ENCODE measurements at regions not wholly inside any gene's neighbourhood (a gene's known extent, or its start where the extent isn't known, plus 50 kb on each side); places are given as distances from the start of the nearest gene placed in this dataset.

DNA sequence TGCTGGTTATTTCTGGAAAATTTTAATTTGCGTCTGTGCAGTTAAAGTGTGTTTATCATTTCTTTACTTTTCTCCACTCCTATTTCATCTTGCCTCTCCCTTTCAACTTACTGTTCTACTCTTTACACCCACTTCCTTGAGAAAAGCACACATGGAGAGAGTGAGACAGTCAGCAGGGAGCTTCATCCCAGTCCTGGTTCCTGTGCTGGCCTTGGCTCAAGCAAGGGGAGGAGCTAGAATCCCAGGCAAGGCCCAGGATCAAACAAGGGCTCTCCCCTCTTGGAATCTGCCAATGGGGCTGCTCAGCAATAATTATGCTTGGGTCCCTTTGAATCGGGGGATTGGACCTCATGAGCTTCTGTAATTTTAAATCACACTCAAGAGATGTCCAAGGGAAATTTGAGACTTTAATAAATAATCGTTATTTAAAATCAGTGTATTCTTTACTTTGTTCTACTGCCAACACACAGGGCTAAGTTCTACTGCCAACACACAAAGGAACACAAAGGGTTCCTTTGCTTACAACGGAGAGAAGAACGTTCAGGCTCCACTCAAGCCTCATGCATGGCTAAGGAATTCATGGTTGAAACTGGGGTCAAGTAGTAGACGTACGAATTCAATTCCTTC is 439.3 kb upstream of the DAB2 start:
- DNase-seq: no peak

DNA sequence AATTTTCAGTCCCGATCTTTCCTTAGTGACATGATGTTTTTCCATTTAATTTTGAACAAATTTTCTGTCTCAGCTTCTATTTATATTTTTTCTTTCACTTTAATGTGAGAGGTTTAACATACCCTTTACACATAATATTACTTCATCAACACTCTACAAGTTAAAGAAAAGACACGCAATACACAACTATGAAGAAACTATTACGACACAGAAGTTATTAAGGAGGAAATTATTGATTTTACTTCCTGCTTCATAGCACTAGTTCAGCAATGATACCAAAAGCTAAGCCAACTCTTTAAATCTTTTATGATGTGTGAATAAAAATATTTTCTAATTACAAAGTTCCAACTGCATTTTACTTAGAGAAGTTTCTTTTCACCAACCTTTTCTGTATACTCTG is 432.3 kb upstream of the DAB2 start:
- DNase-seq: no peak

DNA sequence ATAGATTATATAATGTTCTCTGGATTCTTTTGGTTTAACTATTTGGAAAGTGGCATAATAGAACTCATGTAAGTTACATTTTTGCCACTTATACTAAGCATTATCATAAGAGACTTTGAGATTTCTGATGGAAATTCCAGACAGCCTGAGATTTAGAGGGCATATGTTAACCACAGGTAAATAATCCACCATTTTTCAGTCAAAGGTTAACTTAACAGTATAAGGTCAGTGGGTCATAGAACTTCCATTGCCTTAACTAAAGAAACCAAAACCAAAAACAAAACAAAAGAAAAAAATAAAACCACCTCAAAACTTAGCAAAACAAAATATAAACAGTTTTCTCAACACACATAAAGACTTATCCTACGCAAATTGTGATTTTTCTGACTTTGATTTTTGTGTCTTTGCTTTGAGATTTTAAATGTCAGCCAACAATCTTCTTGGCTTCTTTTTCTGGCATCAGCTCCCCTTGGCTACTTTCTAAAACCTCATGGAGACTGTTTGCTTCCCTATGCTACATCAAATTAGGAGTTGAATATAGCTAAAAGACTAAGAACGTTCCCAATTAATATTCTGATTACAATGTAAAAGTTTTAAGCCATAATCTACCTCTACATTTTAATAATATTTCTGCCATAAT is 430.1 kb upstream of the DAB2 start:
- no peak for DNase-seq

DNA sequence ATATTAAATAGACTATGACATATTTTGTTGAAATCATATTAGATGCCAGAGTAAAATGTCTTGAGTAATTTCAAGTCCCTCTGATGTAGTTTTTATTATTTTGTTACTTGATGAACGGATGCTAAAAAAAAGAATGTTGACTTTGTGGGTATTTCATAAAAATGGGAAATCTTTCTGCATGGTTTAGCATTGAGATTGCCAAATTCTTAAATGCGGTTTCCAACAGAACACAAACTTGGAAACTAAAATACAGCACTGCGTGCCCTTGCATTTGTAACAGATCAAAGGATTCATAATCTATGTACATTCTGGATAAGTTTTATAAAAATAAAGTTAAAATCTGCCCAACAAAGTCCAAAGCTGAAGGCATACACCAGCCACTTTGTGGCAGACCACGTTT is 425.5 kb upstream of the DAB2 start:
- no peak for DNase-seq

DNA sequence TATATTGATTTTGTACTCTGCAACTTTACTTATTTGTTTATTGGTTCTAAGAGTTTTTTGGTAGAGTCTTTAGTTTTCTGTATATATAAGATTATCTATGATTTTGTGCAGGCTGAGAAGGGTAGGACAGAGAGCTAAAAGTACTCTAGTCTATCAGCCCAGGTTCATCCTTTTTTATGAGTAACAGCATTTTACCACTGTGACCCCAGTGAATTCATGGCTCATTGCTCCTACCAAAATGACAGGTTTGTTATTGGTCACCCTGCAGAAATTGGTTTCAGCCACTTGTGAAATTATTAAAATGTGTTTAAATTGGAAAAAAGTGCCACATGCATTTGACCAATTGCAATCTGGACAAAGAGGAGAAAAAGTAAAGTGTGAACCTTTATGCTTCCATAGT is 421.4 kb upstream of the DAB2 start:
- no peak for DNase-seq

DNA sequence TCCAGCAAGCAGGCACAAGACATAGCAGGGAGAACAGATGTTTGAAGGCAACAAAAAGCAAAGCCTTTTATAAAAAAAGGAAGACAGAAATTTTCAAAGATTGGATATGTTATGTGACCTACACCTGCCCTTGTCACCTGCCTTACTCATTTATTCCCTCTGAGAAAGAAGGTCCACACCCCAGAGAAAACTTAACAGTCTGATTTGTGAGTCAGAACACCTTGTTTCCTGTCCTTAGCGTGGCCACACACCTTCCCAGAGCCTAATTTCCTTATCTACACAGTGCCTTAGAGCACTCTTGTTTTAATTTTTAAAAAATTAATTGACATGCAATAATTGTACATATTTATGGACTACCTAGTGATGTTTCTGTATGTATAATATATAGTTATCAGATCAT is 419.0 kb upstream of the DAB2 start:
- no peak for DNase-seq

DNA sequence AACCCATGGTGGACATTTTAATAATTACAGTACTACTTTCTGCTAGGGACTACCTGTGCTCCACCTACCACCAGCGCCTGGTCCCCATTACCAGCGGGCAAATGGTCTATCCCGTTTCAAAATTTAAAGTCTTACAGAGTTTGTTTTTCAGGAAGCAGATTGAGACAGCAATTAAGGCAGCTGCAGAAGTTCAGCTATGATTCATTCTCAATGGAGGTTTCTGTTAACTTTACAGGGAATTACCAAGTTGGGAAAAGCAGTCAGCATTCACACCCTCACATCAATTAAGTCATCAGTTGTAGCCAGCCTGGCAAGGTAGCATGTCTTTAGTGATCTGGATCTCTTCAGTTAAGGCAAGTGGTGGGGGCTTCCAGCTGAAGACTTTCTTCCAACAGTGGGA is 410.6 kb upstream of the DAB2 start:
- DNase-seq: no peak

DNA sequence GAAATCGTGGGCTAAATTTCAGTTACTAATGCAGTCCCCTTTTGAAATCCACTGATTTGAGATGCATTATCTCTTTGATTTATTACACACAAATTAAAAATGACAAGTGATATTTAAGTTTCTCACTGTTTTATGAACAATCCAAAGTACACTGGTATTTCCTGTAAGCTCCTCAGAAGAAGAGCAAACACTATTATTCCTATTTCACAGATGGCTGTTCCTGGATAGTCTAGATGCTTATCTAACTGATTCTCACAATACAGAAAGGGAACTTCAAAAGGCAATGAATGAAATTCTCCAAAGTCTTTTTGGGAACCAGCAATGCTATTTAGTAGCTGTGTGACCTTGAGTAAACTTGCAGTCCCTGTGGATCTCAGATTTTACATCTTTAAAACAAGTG is 404.7 kb upstream of the DAB2 start:
- DNase-seq: no peak

DNA sequence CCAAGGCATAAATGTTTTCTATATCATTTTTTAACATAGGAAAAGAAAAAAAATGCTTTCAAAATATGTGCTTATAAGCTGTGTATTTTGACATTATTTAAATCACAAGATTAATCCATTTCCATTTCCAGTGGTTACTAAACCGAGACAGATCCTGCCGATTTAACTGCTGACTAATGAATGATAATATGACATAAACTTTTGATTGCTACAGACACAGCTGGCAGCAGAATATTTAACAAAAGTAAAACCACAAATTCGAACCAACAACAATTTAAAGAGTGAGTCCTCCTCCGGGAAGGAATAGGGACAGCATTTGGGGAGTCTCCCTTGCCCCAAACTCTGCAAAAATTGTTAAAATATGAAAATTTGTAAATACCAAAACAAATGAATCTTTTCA is 401.3 kb upstream of the DAB2 start:
- no peak for DNase-seq

DNA sequence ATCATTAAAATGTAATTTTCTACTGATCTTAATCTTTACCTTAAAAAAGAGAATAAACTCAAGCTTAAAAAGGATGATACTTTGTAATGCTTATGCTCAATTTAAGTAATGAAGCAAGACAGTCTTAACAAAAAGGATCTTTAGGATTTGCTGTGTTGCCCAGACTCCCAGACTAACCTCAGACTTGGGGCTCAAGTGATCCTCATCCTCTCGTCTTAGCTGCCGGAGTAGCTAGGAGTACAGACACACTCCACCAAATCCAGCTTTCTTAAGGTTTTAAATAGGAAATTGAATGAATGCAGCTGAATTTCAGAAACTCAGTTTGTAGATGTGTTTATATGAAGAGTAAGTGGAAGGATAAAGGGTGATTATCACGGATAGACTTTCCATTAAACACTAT is 400.5 kb upstream of the DAB2 start:
- DNase-seq: no peak

DNA sequence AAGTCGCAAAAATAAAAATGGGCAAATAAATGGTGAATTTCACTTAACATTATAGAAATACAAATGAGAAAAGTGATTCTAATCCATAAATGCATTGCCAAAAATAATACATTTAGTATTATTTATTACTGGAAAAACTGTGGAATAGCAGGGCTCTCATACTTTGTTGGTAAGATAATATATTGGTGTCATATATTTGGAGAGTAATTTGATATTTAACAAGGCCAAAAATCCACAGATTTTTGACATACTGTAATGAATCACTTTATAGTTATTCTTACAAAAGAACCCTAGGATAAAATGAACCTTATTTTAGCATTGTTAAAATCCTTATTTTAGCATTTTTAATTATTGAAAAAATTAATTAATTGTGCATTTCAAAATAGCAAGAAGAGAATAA is 397.2 kb upstream of the DAB2 start:
- DNase-seq: no peak

DNA sequence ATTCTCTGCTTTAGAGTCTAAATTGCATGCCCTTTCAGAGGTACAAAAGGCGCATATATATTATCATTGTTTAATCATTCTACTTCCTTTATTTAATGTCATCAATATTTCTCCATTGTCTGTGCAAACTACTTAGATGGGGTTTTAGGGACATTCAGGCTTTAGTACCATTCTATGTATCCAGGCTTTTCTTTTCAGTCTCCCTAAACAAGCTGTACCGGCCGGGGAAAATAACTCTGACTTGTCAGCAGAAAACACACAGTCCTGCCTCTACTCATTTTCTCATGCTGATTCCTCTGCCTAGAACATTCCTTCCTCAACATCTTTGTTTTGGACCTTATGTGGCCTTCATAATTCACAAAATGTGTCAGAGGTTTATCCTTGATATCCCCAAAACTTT is 392.1 kb upstream of the DAB2 start:
- DNase-seq: no peak

DNA sequence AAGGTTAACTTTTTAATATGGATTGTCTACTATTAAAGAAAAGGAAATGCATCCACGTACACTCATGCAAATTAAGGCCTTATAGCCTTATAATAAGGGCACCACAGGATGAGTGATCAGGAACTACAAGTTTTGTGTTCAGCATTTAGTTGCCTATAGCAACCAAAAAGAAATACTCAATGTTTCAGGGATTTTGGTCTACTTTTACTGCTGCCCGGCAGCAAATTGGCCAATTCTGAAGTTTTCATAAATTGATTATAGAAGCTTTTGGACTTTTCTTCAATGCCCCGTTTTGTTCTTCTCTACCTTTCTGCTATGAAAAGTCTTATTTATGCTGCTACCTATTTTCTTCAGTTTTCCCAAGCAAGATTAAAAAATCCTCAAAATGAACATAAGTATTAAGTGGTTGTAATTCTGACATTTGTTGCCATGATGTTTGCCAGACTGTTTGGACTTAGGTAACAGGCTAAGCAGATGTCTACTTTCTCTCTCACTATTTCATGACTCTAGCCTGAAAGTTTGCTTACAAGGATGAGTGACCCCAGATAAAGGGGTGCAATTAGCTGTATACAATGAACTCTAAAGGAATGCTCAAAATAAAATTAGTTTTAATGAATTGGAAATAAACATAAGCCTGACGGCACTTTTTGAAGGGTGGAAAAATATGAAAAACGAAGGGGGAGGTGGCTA is 391.5 kb upstream of the DAB2 start:
- no peak for DNase-seq

DNA sequence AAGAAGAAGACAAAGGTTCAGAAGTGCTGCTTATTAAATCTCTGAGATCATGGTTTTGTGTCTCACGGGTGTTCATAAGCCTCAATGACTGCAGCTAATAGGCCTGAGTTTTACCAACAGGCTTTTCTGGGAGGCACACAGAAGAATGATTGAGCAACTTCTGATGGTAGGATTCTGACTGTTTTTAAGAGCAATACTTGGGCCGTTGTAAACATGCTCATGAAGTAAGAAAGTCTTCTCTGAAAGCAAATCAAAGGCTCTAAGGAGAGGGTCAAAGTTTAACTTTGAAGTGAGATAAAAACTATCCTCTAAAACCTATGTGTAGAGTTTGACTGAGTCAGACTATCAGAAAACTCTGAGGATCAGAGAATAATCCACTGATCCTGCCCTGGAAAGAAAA is 390.9 kb upstream of the DAB2 start:
- no peak for DNase-seq

DNA sequence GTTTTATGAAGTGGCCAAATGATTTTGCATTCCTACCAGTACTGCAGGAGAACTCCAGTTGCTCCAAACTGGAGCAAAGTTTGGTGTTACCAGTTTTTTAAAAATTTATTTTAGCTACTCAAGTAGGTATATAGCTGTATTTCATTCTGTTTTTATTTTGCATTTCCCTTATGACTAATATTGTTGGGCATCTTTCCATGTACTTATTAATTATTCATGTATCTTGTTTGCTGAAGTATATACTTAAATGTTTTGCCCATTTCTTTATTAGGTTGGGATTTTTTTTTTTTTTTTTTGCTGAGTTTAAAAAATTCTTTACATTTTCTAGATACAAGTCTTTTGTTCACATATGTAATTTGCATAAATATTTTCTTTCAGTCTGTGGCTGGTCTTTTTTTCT is 386.6 kb upstream of the DAB2 start:
- DNase-seq: no peak

DNA sequence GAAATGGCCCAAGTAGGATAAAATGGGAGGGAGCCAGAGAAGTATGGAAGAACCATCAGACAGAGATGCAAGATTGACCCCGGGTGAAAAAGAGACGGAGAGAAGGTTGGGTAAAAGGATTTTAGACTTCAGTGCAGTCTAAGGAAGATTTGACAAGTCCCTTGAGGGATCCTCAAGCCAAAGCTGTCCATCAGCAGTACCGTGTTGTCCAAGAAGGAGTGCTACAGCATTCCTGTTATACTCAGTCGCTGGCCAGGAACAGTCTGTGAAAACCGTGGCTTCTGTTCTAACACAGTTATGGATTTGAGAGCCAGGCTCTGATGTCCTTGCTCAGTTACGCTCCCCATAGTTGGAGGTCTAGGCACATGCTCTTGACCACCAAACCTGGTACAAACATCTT is 383.9 kb upstream of the DAB2 start:
- DNase-seq: no peak

DNA sequence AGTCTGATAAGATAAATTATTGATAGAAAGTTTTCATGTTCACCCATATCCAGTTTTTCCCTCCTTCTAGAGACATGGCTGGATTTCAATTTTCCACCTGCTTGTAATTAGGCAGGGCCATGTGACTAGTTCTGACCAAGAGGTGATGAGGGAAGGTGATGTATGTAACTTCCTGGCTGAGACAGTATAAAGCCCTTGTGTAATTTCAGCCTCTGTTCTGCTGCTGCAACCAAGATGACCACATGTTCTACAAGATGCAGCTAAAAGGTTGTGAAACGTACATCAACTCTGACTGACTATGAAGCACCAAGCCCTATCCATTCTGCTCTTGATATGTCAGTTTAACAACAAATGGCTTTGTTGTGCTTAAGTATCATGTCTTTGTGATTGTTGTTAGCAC is 376.5 kb upstream of the DAB2 start:
- DNase-seq: no peak

DNA sequence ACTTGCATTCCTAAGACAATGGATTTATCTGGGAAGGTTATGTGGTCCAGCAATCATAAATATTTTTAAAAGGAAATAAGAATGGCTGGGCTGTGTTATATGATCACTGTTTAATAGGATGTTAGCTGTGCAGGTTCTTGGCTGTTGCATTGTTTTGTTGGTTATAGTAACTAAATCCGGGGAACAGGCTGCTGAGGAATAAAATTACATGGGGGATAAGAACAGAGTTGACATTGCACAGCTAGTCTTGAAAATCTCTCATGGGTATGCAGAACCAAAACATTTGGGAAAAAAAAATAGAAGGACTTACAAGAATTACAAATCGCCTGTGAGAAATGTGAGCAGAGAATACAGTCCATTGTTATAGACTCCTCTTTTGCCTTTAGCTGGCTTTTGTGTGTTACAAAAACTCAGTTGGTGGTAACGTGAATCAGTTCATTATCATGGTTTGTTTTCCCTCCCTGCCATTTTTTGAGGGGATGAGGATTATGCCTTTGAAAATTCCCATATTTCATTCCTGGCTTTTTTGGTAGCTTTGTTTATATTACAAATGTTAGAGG is 375.3 kb upstream of the DAB2 start:
- no peak for DNase-seq

DNA sequence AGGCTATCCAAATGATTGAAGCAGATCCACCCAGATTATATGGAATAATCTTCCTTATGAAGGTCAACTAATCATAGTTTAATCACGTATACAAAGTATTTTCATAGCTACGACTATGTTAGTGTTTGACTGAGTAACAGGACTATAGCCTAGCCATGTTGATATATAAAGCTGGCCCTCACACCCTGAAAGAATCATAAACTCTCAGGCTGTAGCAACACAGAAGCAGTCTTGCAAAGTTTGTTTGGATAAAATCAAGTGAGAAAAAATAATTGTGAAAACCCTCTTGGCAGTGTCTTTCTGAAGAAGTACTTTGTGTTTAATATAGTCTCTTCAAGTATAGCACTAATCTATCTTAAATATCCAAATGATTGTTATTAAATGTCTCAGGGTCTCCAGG is 374.5 kb upstream of the DAB2 start:
- DNase-seq: no peak

DNA sequence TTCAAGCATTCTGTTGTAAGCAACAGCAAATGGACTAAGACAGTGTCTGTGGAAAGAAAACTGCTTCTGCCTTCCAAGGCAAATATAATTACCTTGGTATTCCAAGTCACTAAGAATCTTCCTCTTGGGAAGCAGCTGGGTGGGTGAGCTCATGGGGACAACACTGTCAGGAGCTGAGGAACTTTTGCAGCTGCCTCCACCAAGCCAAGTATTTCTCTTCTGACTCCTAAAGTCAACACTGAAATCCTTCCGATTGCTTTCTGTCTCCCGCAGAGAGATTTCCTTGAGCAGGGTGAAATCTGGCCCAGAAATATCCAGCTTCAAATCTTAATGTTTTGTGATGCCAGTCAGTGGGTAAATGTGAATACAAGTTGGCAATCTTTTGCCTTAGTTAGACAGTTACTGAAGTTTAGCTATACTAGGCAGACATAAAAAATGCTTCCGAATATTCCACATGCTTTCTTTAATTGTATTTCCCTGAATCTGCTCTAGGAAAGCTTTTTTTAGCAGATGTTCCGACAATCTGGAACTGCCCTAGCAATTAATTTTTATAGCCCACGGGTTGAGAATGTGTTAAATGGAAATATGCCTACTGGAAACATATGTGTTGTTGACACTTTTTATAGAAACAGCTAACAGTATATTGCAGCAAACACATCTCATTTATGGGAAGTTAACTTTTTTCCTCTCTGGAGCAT is 369.9 kb upstream of the DAB2 start:
- DNase-seq: no peak

DNA sequence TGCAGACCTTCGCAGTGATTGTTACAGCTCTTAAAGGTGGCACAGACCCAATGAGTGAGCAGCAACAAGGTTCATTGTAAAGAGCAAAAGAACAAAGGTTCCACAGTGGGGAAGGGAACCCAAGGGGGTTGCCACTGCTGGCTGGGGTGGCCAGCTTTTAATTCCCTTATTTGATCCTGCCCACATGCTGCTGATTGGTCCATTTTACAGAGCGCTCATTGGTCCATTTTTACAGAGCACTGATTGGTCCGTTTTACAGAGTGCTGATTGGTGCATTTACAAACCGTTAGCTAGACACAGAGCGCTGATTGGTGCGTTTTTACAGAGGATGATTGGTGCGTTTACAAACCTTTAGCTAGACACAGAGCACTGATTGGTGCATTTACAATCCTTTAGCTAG is 360.6 kb upstream of the DAB2 start:
- no peak for DNase-seq

DNA sequence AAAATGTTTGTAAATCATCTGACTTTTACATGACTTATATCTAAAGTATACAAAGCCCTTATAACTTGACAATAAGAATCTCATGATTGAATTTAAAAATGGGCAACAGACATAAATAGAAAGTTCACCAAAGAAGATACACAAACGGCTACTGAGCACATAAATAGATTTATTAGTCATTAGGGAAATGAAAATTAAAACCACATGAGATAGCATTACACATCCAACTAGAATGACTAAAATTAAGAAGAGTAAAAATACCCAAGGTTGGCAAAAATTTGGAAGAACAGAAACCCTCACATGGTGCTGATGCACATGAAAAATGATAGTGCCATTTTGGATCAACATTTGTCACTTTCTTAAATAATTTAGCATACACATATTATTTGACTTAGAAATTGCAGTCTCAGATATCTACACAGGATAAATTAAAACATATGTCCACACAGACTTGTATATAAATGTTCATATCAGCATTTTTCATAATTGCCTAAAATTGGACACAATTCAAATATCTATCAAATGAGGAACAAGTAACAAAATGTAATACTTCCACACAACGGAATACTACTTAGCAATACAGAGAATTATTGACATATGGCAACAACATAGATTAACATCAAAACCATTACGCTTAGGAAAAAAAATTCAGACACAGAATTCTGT is 359.1 kb upstream of the DAB2 start:
- DNase-seq: no peak

DNA sequence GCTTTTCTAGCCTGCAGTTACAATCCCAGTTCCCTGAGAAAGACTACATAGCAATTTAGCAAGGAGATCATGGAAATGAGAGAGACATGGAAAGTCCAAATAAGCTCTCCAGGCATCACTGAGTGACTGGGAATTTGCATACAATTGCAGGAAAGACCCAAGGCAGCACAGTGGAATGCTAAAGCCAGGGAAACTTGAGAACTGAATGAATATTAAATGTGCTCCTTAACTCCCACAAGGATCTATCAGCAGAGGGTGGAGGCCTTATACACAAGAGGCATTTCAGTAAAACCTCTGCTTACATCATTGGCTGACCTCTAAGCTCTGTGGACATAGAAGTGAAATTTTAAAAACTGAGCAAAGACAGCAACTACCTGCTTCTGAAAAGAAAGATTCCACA is 355.6 kb upstream of the DAB2 start:
- DNase-seq: no peak
